ENCODE measurements at regions not wholly inside any gene's neighbourhood (a gene's known extent, or its start where the extent isn't known, plus 50 kb on each side); places are given as distances from the start of the nearest gene placed in this dataset.

DNA sequence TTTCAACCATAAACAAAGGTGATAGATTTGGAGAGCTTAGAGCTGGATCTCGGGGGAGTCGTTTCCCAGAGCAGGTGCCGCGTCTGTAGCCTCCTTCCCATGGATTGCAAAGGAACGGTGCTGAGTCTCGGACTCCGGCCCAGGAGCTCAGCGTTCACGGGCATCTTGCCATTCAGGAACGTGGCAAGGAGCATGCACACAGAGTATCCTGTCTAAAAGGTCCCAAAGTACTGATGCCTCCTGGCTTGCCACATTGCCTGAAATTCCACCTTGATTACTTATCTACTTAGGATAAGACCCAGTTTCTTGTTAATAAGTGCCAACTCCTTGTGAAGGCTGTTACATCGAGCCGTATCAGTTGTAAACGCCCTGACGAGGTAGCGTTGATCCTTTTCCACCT lies 197.8 kb upstream of the MYT1L start:
- Mint-ChIP-seq H3K27ac (ENCODE audit: unreplicated experiment) (no peak overlapping the region), H3K4me1 (ENCODE audit: low read depth, unreplicated experiment) (no peaks in the 10 kb centered on the region), H3K27me3 (ENCODE audit: insufficient read depth, unreplicated experiment) (peaks cover 10% of the 10 kb centered on the region), H3K9me3 (ENCODE audit: unreplicated experiment) (no peaks in the 10 kb centered on the region), H3K4me3 (ENCODE audit: unreplicated experiment) (no peak overlapping the region), H3K36me3 (ENCODE audit: insufficient read depth, unreplicated experiment) (no peaks in the 10 kb centered on the region)
- DNase-seq, result no peak
- H3K36me3 ChIP-seq (ENCODE audit: control insufficient read depth, insufficient read depth, low read length), result no peaks in the 10 kb centered on the region
- no peak overlapping the region for H3K4me3 ChIP-seq (ENCODE audit: low read depth, low read length)
- TF ChIP-seq, protein P1, sequence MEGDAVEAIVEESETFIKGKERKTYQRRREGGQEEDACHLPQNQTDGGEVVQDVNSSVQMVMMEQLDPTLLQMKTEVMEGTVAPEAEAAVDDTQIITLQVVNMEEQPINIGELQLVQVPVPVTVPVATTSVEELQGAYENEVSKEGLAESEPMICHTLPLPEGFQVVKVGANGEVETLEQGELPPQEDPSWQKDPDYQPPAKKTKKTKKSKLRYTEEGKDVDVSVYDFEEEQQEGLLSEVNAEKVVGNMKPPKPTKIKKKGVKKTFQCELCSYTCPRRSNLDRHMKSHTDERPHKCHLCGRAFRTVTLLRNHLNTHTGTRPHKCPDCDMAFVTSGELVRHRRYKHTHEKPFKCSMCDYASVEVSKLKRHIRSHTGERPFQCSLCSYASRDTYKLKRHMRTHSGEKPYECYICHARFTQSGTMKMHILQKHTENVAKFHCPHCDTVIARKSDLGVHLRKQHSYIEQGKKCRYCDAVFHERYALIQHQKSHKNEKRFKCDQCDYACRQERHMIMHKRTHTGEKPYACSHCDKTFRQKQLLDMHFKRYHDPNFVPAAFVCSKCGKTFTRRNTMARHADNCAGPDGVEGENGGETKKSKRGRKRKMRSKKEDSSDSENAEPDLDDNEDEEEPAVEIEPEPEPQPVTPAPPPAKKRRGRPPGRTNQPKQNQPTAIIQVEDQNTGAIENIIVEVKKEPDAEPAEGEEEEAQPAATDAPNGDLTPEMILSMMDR (IDR thresholded peaks at IDR 0.05; ENCODE audit: insufficient read depth in 1 of 2, low read depth in 1 of 2, low read length in 1 of 2, severe bottlenecking in 1 of 2, unreplicated experiment in 1 of 2), result no peak
- ChIA-PET CTCF (no interaction called here), POLR2A (no interaction called here)
- no peaks in the 10 kb centered on the region for H3K9me3 ChIP-seq
- intact Hi-C loops (cut with micrococcal nuclease; ENCODE audit: unreplicated experiment), result no loop called here
- BruUV-seq (replicated peaks), result no TSS peak
- H3K4me1 ChIP-seq, result no peaks in the 10 kb centered on the region
- H3K27me3 ChIP-seq (replicated peaks; ENCODE audit: control insufficient read depth, insufficient read depth, low read length), result no peaks in the 10 kb centered on the region

DNA sequence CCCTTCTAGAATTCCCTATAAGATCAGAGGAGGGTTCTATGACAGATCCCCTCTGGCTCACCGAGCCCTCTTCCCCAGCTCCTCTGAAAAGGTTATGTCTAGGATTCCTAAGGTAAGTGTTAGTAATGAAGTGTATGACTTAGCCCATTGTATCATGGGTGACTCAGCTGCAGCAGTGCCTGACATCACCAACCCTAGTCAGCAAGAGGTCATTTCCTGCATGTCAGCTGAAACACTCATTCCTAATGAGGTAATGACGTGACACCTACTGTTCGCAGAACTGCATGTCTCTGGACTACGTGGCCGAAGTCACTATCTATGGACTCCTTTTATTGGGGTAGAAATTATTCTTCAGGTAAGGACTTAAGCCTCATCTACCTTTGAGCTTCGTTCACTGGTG lies 196.1 kb upstream of the MYT1L start:
- Mint-ChIP-seq H3K36me3 (ENCODE audit: insufficient read depth, unreplicated experiment) (no peaks in the 10 kb centered on the region), H3K9me3 (ENCODE audit: unreplicated experiment) (peaks cover 4% of the 10 kb centered on the region), H3K27me3 (ENCODE audit: insufficient read depth, unreplicated experiment) (peaks cover 9% of the 10 kb centered on the region), H3K4me3 (ENCODE audit: unreplicated experiment) (no peak overlapping the region), H3K4me1 (ENCODE audit: low read depth, unreplicated experiment) (no peaks in the 10 kb centered on the region), H3K27ac (ENCODE audit: unreplicated experiment) (no peak overlapping the region)
- intact Hi-C loops (cut with micrococcal nuclease; ENCODE audit: unreplicated experiment), result no loop called here
- Histone ChIP-seq H3K27me3 (replicated peaks; ENCODE audit: control insufficient read depth, insufficient read depth, low read length) (no peaks in the 10 kb centered on the region), H3K4me1 (no peaks in the 10 kb centered on the region), H3K9me3 (no peaks in the 10 kb centered on the region), H3K36me3 (ENCODE audit: control insufficient read depth, insufficient read depth, low read length) (no peaks in the 10 kb centered on the region), H3K4me3 (ENCODE audit: low read depth, low read length) (no peak overlapping the region)
- CTCF ChIA-PET, result no interaction called here
- TF ChIP-seq, protein P1 (IDR thresholded peaks at IDR 0.05; ENCODE audit: insufficient read depth in 1 of 2, low read depth in 1 of 2, low read length in 1 of 2, severe bottlenecking in 1 of 2, unreplicated experiment in 1 of 2), result no peak
- DNase-seq, result no peak
- POLR2A ChIA-PET, result no interaction called here
- no TSS peak for BruUV-seq (replicated peaks)

DNA sequence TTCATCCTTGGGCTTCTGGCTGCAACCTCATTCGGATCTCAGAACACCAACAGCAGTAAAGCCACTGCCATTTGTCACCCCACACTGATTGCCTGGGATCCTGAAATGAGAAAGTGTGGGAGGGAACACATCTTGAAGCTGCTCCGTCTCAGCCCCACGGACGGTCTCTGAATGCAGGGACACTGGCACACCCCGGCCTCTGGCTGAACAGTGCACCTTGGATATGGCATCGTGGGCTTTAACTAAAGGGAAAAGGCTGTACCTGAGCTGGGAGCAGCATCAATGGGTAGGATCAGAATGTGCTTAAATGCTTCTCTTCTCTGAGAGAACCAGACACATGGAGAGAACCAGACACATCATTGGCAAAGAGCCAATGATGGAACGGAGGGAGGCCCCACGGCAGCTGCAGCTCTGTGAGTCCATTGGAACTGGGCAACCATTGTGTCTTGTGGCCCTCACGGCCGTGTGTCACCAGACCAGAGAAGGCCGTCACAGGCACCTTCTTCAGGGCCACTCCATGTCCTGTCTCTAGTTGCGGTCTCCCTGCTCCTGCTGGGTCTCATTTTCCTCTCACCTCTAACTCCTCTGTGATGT lies 193.4 kb upstream of the MYT1L start:
- no peaks in the 10 kb centered on the region for H3K27me3 ChIP-seq (replicated peaks; ENCODE audit: control insufficient read depth, insufficient read depth, low read length)
- H3K9me3 Mint-ChIP-seq (ENCODE audit: unreplicated experiment), result peaks cover 10% of the 10 kb centered on the region

More for the DNA sequence above, 193.4 kb upstream of the MYT1L start:
- no peaks in the 10 kb centered on the region for H3K4me1 Mint-ChIP-seq (ENCODE audit: low read depth, unreplicated experiment)
- H3K27me3 Mint-ChIP-seq (ENCODE audit: insufficient read depth, unreplicated experiment), result peaks cover 16% of the 10 kb centered on the region
- no peaks in the 10 kb centered on the region for H3K36me3 Mint-ChIP-seq (ENCODE audit: insufficient read depth, unreplicated experiment)
- H3K4me3 Mint-ChIP-seq (ENCODE audit: unreplicated experiment), result no peak overlapping the region
- BruUV-seq (replicated peaks), result no TSS peak
- DNase-seq, result no peak
- ChIA-PET CTCF (no interaction called here), POLR2A (no interaction called here)
- Histone ChIP-seq H3K4me3 (ENCODE audit: low read depth, low read length) (no peak overlapping the region), H3K9me3 (no peaks in the 10 kb centered on the region), H3K36me3 (ENCODE audit: control insufficient read depth, insufficient read depth, low read length) (no peaks in the 10 kb centered on the region), H3K4me1 (no peaks in the 10 kb centered on the region)
- intact Hi-C loops (cut with micrococcal nuclease; ENCODE audit: unreplicated experiment), result no loop called here
- no peak overlapping the region for H3K27ac Mint-ChIP-seq (ENCODE audit: unreplicated experiment)
- TF ChIP-seq, protein P1 (IDR thresholded peaks at IDR 0.05; ENCODE audit: insufficient read depth in 1 of 2, low read depth in 1 of 2, low read length in 1 of 2, severe bottlenecking in 1 of 2, unreplicated experiment in 1 of 2), result no peak

All from Caco-2 (cell line).